Sigmoid colon (tissue), 6 donors: ENCODE measurements at regions not wholly inside any gene's neighbourhood (a gene's known extent, or its start where the extent isn't known, plus 50 kb on each side); places are given as distances from the start of the nearest gene placed in this dataset.

Experiments
- DNase-seq: peaks from one replicate; pipeline ENCODE4 v3.0.0-alpha.2; 2019
- H3K27ac ChIP-seq, 4 donors: fragments of 200-600 bp; sonication (generic); one replicate each; pipeline ENCODE4 v1.5.1; 2016 to 2019; ENCODE audit warnings: mild to moderate bottlenecking in 1 of 4
- H3K27me3 ChIP-seq, 3 donors: fragments of 200-600 bp; sonication (generic); one replicate each; pipeline ENCODE4 v1.5.1; 2019; ENCODE audit warnings: mild to moderate bottlenecking in 1 of 3
- H3K36me3 ChIP-seq, 4 donors: fragments of 200-600 bp; sonication (generic); one replicate each; pipeline ENCODE4 v1.5.1; 2016 to 2019
- H3K4me1 ChIP-seq, 4 donors: fragments of 200-600 bp; sonication (generic); one replicate each; pipeline ENCODE4 v1.5.1; 2017 to 2019
- H3K4me3 ChIP-seq, 4 donors: fragments of 200-600 bp; sonication (generic); one replicate each; pipeline ENCODE4 v1.5.1; 2017 to 2019; ENCODE audit warnings: mild to moderate bottlenecking in 2 of 4, moderate library complexity in 1 of 4
- H3K9me3 ChIP-seq, 4 donors: fragments of 200-600 bp in 3 of 4; sonication (generic) in 3 of 4; one replicate each; pipeline versions ENCODE4 v1.5.1 to v1.6.1; 2013 to 2019
- CTCF ChIP-seq, 4 experiments: fragments of 450-650 bp in 3 of 4; fragments of 200-600 bp in 1 of 4; IDR thresholded peaks; one replicate each; pipeline ENCODE4 v1.5.1; 2016 to 2019; ENCODE audit warnings: antibody characterized with exemption in 4 of 4, mild to moderate bottlenecking in 3 of 4, moderate library complexity in 2 of 4
- EP300 ChIP-seq, 4 donors: sonication (generic); formaldehyde crosslinking; IDR thresholded peaks; one replicate each; pipeline ENCODE4 v1.6.1; 2017; ENCODE audit warnings: antibody characterized with exemption in 4 of 4
- POLR2A ChIP-seq, 2 donors: fragments of 450-650 bp; IDR thresholded peaks; one replicate each; pipeline ENCODE4 v1.6.1; 2016; ENCODE audit warnings: antibody characterized with exemption in 2 of 2, mild to moderate bottlenecking in 2 of 2, moderate library complexity in 2 of 2
- POLR2AphosphoS5 ChIP-seq, 4 donors: sonication (generic); formaldehyde crosslinking; IDR thresholded peaks; one replicate each; pipeline ENCODE4 v1.6.1; 2017; ENCODE audit warnings: antibody characterized with exemption in 4 of 4
- WGBS, 2 donors: extraction: QIAGEN DNeasy Blood & Tissue Kit; methylation state at CpG; one replicate each; pipeline ENCODE4 v1.1.7; 2013; 5-methylcytosine and 5-hydroxymethylcytosine counted together
- intact Hi-C: fragments of 100-400 bp; cut with DNase I; formaldehyde crosslinking; loops from one replicate; pipeline ENCODE4 v1.15.1; 2023
- small RNA-seq, 3 donors: library from RNA; depleted of rRNA; stranded (forward); fragments of <200 nt; gene quantifications; one replicate each; pipeline ENCODE3, GENCODE V24; 2016
- donor health status: healthy with polysubstance abuse.
- donor health status: healthy.

- DNase-seq, result no peak
- WGBS, 2 donors, result 75 to 86% methylated on average over 5 of the region's 5 CpGs
- H3K4me3 ChIP-seq, result no peak overlapping the region
- no peaks in the 10 kb centered on the region for H3K36me3 ChIP-seq
- intact Hi-C loops, result no loop called here
- no peaks in the 10 kb centered on the region for H3K9me3 ChIP-seq
- TF ChIP-seq CTCF (IDR thresholded peaks at IDR 0.05), result no peak
- no peak for TF ChIP-seq POLR2A (IDR thresholded peaks at IDR 0.05)
- no peak for TF ChIP-seq EP300 (IDR thresholded peaks at IDR 0.05)
- TF ChIP-seq POLR2AphosphoS5 (IDR thresholded peaks at IDR 0.05), result no peak
- no peaks in the 10 kb centered on the region for H3K27me3 ChIP-seq
- H3K27ac ChIP-seq, result no peak overlapping the region
- no peaks in the 10 kb centered on the region for H3K4me1 ChIP-seq
These were observed 57.2 kb upstream of the USP9Y start for GRCh38 chrY:12643693-12644348.

- no peak for TF ChIP-seq EP300 (IDR thresholded peaks at IDR 0.05)
- no peak for TF ChIP-seq POLR2AphosphoS5 (IDR thresholded peaks at IDR 0.05)
- TF ChIP-seq CTCF (IDR thresholded peaks at IDR 0.05), result no peak
- TF ChIP-seq POLR2A (IDR thresholded peaks at IDR 0.05), result no peak
- Histone ChIP-seq H3K27me3 (no peaks in the 10 kb centered on the region), H3K4me3 (no peak overlapping the region), H3K27ac (no peak overlapping the region), H3K9me3 (no peaks in the 10 kb centered on the region), H3K4me1 (no peaks in the 10 kb centered on the region), H3K36me3 (no peaks in the 10 kb centered on the region)
- DNase-seq, result no peak
- intact Hi-C loops, result no loop called here
- 83 to 88% methylated on average over 2 of the region's 2 CpGs for WGBS, 2 donors
These were observed 49.9 kb upstream of the USP9Y start for GRCh38 chrY:12651095-12651494.

Small RNA genes lying in the stretch of these regions (small RNA-seq; reads per million reads assigned to genes)
- gene RN7SL702P, result 0 to 0.06 (median 0) reads per million in 3 donors
